NB4 (cell line): ENCODE measurements at regions not wholly inside any gene's neighbourhood (a gene's known extent, or its start where the extent isn't known, plus 50 kb on each side); places are given as distances from the start of the nearest gene placed in this dataset.

ENCODE experiments used
- POLR2A ChIP-seq: IDR thresholded peaks from 2 replicates; pipeline ENCODE4 v1.6.1; 2011; ENCODE audit warnings: mild to moderate bottlenecking; ENCODE audit not compliant: insufficient read length; ENCODE audit errors: extremely low read depth
- TF ChIP-seq, protein P1 (sequence below): IDR thresholded peaks from one replicate; pipeline ENCODE4 v1.5.1; 2012; ENCODE audit warnings: low read depth, low read length
- TF ChIP-seq, protein P2 (sequence below): IDR thresholded peaks from 2 replicates; pipeline ENCODE4 v1.6.1; 2011; ENCODE audit warnings: low read depth, low read length

DNA sequence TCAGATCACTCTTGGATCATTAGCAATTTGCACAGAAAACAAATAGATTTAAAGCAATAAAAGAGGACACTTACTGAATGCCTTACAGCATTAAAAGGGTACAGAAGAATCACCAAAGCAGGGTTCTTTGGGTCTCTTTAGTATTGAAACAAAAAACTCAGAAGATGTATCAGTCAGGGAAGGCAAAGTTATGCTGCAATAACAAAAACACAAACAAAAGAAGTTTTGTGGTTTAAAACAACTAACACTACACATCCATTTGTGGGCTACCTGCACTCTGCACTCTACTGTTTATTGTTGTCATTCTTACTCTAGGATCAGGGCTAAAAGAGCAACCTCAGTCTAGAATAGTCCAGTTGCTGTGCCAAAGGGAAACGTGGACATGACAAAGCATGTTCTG lies 216.4 kb downstream of the GPAM start:
- TF ChIP-seq, protein P1, sequence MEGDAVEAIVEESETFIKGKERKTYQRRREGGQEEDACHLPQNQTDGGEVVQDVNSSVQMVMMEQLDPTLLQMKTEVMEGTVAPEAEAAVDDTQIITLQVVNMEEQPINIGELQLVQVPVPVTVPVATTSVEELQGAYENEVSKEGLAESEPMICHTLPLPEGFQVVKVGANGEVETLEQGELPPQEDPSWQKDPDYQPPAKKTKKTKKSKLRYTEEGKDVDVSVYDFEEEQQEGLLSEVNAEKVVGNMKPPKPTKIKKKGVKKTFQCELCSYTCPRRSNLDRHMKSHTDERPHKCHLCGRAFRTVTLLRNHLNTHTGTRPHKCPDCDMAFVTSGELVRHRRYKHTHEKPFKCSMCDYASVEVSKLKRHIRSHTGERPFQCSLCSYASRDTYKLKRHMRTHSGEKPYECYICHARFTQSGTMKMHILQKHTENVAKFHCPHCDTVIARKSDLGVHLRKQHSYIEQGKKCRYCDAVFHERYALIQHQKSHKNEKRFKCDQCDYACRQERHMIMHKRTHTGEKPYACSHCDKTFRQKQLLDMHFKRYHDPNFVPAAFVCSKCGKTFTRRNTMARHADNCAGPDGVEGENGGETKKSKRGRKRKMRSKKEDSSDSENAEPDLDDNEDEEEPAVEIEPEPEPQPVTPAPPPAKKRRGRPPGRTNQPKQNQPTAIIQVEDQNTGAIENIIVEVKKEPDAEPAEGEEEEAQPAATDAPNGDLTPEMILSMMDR = no peak
- TF ChIP-seq POLR2A = no peak
- TF ChIP-seq, protein P2, sequence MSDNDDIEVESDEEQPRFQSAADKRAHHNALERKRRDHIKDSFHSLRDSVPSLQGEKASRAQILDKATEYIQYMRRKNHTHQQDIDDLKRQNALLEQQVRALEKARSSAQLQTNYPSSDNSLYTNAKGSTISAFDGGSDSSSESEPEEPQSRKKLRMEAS = no peak
